Epithelial cell of esophagus (primary cell): ENCODE measurements at regions not wholly inside any gene's neighbourhood (a gene's known extent, or its start where the extent isn't known, plus 50 kb on each side); places are given as distances from the start of the nearest gene placed in this dataset.

ENCODE experiments used
- DNase-seq: peaks from one replicate; pipeline ENCODE4 v3.0.0; 2010; ENCODE audit warnings: low read depth
- H3K4me3 ChIP-seq: 2 replicates; pipeline ENCODE4 v1.5.1; 2011; ENCODE audit warnings: mild to moderate bottlenecking, low read length, control low read depth
- TF ChIP-seq, protein P1 (sequence below): IDR thresholded peaks from 2 replicates; pipeline ENCODE4 v1.5.1; 2011; ENCODE audit warnings: low read depth, mild to moderate bottlenecking, low read length, control low read depth, inconsistent platforms; ENCODE audit not compliant: insufficient read depth; ENCODE audit errors: missing control alignments

DNA sequence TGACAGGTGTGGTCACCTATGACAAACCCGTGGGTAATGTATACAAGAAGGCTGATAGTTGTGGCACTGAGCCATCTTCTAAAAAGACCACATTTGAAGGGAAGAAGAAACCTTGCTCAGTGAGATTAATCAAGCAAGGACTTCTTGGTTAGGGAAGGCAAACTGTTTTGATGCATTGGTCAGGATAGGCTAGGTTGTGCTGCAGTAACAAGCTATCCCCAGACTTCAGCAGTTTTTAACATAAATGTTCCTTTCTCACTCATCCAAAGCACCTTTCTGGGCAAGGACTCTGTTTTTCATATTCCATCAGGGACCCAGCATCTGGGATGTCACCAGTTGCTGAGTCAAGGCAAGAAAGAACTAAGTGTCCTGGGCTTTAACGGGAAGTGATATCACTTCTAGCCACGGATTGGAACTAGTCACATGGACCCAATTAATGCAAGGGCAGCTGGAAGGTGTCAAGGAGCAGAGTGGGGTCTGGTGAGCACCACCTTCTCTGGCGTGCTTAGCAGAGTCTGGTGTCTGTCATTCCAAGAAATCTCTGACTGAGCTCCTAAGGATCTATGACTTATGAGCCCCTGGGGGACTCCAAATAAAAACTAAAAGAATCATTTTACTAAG is 52.0 kb upstream of the CCL2 start:
- no peak overlapping the region for H3K4me3 ChIP-seq
- TF ChIP-seq, protein P1, sequence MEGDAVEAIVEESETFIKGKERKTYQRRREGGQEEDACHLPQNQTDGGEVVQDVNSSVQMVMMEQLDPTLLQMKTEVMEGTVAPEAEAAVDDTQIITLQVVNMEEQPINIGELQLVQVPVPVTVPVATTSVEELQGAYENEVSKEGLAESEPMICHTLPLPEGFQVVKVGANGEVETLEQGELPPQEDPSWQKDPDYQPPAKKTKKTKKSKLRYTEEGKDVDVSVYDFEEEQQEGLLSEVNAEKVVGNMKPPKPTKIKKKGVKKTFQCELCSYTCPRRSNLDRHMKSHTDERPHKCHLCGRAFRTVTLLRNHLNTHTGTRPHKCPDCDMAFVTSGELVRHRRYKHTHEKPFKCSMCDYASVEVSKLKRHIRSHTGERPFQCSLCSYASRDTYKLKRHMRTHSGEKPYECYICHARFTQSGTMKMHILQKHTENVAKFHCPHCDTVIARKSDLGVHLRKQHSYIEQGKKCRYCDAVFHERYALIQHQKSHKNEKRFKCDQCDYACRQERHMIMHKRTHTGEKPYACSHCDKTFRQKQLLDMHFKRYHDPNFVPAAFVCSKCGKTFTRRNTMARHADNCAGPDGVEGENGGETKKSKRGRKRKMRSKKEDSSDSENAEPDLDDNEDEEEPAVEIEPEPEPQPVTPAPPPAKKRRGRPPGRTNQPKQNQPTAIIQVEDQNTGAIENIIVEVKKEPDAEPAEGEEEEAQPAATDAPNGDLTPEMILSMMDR: no peak
- no peak for DNase-seq

DNA sequence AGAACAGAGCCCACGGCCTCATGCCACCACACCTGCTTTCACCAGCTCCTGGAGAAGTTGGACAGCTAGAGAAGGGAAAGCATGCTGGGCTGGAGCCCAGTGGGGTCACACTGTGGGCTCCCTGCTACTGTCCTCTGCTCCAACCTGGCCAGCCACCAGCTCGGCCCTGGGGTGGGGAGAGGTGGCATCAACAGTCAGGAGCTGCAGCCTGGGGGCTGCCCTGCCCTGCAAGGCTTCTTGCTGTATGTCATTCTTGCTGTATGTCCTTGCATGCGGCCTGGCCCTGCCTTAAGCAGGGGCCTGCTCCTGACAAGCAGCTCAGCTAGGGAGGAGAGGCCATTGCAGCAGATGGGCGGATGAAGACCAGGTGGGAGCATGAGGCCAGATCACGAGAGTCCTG is 50.7 kb upstream of the CCL2 start:
- TF ChIP-seq, protein P1: no peak
- H3K4me3 ChIP-seq: no peak overlapping the region
- DNase-seq: no peak
